CD4-positive, alpha-beta T cell treated with Interleukin-15 for 4 hours (primary cell): ENCODE measurements at regions not wholly inside any gene's neighbourhood (a gene's known extent, or its start where the extent isn't known, plus 50 kb on each side); places are given as distances from the start of the nearest gene placed in this dataset.
"Not testable (repeated sequence)": the region's sequence is repeated elsewhere in the genome, so short reads cannot be mapped to it uniquely, and the experiment has no call there.

Experiments
- DNase-seq: peaks from one replicate; pipeline ENCODE4 v3.0.0-alpha.2; 2020; ENCODE audit warnings: low spot score

- no peak for DNase-seq
Measured at GRCh38 chr5:157976429-157976828, 117.5 kb upstream of the CLINT1 start.

GRCh38 chr5:157972579-157972978 is 113.6 kb upstream of the CLINT1 start:
- no peak for DNase-seq

DNA sequence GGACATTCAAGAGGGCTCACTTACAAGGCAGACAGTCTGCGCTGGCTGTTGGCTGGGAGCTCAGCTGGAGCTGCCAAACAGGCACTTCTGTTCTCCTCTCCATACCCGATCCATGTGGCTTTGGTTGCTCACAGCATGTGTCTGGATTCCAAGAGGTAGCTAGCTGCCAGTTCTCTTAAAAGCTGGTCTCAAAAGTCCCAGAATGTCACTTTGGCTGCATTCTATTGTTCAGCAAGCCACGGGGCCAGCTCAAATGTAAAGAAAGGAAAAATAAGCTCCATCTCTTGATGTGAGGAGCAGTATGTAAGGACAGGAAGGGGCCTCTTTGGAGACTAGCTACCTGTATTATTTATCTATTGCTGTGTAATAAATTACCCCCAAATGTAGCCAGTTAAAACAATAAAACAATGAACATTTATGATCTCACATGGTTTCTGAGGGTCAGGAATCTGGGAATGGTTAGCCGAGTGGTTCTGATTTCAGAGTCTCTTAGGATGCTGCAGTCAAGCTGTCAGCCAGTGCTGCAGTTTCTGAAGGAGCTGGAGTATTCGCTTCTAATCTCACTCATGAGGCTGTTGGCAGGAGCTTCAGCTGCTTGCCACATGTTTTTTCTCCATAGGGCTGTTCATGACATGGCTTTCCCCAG is 112.7 kb upstream of the CLINT1 start:
- DNase-seq = no peak

GRCh38 chr5:157968570-157968969 is 109.6 kb upstream of the CLINT1 start:
- not testable (repeated sequence) for DNase-seq

DNA sequence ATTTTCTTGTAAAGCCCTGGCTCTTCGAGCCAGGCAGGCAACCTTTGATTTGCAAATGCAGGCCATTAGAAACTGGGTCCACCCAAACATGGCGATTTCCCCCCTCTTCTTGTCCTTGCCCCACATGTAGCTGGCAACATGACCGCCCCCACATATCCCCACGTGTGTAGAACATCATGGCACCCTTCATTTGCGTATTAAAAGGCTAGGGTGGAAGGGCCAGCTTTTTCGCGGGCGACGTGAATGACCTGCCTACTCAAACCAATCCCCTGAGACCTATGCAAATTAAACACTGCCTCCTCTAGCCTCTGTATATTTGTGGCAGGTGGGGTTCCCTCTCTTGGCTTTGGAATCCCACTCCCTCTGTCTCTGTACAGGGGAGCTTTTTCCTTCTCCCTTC is 107.0 kb upstream of the CLINT1 start:
- no peak for DNase-seq

GRCh38 chr5:157965040-157965678 is 106.2 kb upstream of the CLINT1 start:
- no peak for DNase-seq

GRCh38 chr5:157963761-157964160 is 104.8 kb upstream of the CLINT1 start:
- DNase-seq = no peak

DNA sequence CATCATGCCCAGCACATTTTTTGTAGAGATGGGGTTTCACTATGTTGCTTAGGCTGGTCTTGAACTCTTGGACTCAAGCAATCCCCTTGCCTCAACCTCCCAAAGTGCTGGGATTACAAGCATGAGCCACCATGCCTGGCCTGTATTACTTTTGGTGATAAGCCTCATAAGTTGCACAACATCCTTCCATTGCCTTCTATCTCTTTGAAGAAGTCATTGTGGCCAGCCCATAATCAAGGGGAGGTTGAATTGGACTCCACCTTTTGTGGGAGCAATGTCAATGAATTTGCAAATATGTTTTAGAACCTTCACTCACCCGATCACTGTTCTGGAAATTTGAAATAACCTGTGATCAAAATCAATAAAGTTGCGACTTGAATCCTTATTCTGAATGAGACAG is 104.3 kb upstream of the CLINT1 start:
- no peak for DNase-seq

- not testable (repeated sequence) for DNase-seq
Measured at GRCh38 chr5:157962686-157963085, 103.7 kb upstream of the CLINT1 start.

DNA sequence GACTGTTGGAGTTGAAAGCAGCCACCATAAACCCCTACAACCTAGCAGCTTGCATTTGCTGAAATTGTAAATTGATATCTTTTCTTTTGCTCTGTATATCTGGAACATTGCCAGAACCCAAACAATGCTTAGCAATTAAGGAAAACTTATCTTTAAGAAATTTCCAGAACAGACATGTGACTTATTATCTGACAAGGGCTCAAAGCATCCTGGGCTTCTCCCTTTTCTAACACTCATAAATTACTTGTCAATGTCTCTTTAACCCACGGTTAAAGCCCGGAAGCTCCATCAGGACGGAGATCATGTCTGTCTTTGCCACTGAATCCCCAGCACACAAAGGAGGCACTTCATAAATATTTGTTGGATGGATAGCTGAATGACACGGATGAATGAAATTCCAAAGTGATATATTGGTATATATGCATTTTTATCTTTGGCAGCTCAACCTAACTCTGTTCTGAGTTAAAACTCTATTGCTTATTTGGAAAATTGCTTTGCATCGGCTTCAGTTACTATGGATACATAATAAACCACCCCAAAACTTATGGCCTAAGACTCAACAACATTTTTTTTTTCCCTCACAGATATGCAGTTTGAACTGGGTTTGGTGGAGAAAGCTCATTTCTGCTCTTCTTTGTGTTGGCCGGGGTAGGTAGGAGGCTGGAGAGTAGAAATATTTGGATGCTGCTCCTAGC is 103.1 kb upstream of the CLINT1 start:
- DNase-seq = no peak

DNA sequence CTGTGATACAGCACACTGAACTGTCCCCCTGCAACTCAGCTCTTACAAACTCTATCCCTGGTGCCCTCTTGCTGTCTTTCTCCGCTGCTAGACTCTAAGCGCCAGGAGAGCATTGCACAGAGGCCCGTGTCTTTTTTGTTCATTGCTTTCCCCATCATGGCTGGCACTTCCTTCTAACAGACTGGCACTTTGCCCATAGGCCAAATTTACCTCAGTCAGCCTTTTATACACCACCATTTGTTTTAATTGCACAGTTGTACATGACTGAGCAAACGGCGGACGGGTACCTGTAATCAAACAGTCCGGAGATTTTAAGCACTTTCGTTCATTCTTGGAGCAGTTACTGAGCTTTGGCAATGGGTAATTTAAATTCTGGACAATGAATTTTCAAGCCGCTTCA is 102.2 kb upstream of the CLINT1 start:
- no peak for DNase-seq

DNA sequence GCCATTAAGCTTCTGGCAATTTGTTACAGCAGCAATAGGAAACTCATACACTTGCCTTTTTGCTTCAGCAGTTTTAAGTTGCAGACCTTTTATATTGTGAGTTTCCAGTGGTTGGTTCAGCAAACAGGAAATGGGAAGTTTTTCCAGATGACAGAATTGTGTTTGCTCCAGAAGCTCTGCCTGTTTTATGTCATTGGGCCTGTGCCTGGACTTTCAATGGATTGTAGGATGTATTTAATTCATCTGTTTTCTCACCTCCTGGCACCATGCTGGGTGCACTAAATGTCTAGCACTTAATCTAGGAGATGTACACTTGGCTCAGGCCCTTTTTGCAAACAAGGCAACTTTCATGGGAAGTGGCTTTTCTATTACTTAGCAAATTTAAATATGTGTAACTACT is 100.4 kb upstream of the CLINT1 start:
- no peak for DNase-seq

GRCh38 chr5:157956271-157956885 is 97.4 kb upstream of the CLINT1 start:
- no peak for DNase-seq

GRCh38 chr5:157955541-157956172 is 96.7 kb upstream of the CLINT1 start:
- DNase-seq = no peak

DNA sequence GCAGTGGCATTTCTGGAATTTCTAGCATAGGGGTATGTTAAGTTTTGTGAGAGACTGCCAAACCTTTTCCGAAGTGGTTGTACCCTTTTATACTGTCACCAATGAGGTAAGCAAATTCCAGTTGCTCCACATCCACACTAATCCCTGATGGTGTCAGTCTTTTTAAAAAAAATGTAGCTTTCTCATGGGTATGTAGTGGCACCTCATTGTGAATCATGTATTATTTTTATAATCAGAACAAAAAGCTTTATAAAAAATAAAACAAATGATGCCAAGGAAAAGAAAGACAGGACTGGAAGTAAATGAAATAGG is 93.4 kb upstream of the CLINT1 start:
- DNase-seq = no peak

DNA sequence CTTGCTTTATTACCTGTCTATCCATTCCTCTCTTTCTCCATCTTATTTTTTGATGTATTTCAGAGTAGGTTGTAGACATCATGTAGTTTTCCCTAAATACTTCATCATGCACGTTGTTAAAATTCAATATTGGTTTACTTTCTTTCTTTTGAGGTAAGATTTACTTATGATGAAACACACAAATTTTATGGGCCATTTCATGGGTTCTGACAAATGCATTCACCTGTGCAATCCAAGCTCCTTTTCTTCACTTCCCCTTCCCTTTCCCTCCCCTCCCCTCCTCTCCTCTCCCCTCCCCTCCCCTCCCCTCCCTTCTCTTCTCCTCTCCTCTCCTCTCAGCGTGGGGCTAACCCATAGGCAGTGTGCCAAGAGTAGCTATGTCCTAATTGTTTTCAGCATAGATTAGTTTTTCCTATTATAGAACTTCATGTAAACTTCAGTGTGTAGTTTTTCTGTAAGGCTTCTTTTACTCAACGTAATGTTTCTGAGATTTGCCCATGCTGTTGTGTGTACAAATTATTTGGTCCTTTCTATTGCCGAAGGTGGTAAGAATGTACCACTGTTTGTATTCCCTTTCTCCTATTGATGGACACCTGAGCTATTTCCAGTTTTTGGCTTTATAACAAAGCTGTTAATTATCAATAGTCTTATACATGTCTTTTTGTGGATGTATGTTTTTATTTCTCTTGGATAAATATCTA is 92.9 kb upstream of the CLINT1 start:
- DNase-seq = no peak

- DNase-seq = no peak
Measured at GRCh38 chr5:157949520-157949919, 90.6 kb upstream of the CLINT1 start.

DNA sequence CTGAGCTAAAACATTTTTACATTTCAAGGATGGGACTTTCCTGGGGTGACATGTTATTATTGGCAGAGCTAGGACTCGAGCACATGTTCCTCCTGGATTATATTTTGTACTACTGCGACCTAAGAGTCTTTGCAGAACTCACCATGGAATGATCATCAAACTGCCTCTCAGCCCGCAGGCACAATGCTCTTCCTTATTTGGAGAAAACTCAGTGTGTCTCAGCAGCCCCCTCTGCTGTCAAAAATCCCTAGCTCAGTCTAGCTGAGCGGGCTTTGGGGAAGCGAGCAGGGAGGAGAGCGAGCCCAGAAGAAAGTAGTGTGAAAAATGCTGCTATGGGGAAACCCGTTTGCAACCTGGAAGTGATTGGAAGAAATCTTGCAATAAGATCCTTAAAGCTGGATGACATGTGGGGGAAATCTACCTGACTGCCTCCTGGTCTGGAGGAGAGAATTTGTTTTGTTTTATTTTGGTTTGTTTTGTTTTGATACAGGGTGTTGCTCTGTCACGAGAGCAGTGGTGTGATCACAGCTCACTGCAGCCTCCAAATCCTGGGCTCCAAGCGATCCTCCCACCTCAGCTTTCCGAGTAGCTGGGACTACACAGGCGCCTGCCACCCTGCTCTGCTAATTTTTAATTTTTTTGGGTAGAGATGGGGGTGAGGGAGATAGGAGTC is 89.9 kb upstream of the CLINT1 start:
- peak; percentile 75 for DNase-seq

DNA sequence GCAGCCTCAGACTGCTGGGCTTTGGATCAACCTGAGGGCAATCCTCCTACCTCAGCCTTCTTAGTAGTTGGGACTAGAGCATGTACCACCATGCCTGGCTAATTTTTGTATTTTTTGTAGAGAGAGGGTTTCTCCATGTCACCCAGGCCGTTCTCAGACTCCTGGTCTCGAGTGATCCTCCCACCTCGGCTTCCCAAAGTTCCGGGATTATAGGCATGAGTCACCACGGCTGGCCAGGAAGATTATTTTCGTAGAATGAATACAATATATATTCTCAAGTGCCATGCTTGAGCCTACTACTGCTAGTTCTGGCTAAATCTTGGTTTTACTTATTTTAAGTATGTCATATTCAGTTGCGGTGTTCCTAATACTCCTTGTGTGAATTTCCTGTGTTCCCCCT is 88.2 kb upstream of the CLINT1 start:
- no peak for DNase-seq

GRCh38 chr5:157945822-157946221 is 86.9 kb upstream of the CLINT1 start:
- not testable (repeated sequence) for DNase-seq

GRCh38 chr5:157944938-157945337 is 86.0 kb upstream of the CLINT1 start:
- no peak for DNase-seq
